Kidney epithelial cell (primary cell): ENCODE measurements at regions not wholly inside any gene's neighbourhood (a gene's known extent, or its start where the extent isn't known, plus 50 kb on each side); places are given as distances from the start of the nearest gene placed in this dataset.
"Not testable (repeated sequence)": the region's sequence is repeated elsewhere in the genome, so short reads cannot be mapped to it uniquely, and the experiment has no call there.

ENCODE experiments used
- DNase-seq: peaks from one replicate; pipeline ENCODE4 v3.0.0-alpha.2; 2010; ENCODE audit warnings: low read depth
- H3K27me3 ChIP-seq: 2 replicates; pipeline ENCODE4 v1.6.0; 2011; ENCODE audit warnings: low read length; ENCODE audit not compliant: control insufficient read depth, insufficient read depth
- H3K36me3 ChIP-seq: 2 replicates; pipeline ENCODE4 v1.5.1; 2011; ENCODE audit warnings: low read length; ENCODE audit not compliant: control insufficient read depth, insufficient read depth
- H3K4me3 ChIP-seq: 2 replicates; pipeline ENCODE4 v1.5.1; 2011; ENCODE audit warnings: low read depth, mild to moderate bottlenecking, control low read depth, low read length
- CTCF ChIP-seq: IDR thresholded peaks from 2 replicates; pipeline ENCODE4 v1.5.1; 2011; ENCODE audit warnings: mild to moderate bottlenecking, moderate library complexity, low read length, control low read depth, inconsistent platforms; ENCODE audit not compliant: insufficient read depth, poor library complexity, severe bottlenecking

DNA sequence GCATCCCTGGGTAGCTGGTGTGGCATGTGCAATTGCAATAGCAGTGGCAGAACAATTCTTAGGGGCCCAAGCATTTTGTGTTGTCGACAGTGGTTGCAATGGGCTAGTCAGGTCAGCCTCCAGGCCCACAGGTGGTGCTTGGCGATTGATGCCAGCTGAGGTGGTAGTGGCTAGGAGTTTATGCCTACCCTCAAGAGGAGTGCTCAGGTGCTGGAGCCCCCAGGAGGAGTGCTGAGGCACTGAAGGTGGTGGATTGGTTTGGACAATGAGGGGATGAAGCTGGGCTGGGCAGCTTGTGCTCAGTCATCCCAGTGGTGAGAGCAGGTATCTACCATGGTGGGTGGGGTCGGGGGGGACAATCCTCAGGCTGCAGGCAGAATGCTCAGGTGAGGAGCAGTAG is 877.9 kb upstream of the TMEFF2 start:
- Histone ChIP-seq H3K4me3 (no peak overlapping the region), H3K36me3 (no peaks in the 10 kb centered on the region), H3K27me3 (no peaks in the 10 kb centered on the region)
- TF ChIP-seq CTCF: no peak
- DNase-seq: no peak

- not testable (repeated sequence) for H3K36me3 ChIP-seq, H3K27me3 ChIP-seq, H3K4me3 ChIP-seq, DNase-seq
Measured at GRCh38 chr2:193025556-193025955, 830.8 kb upstream of the TMEFF2 start.

- H3K36me3 ChIP-seq: no peaks in the 10 kb centered on the region
- no peaks in the 10 kb centered on the region for H3K27me3 ChIP-seq
- no peak overlapping the region for H3K4me3 ChIP-seq
- no peak for TF ChIP-seq CTCF
- no peak for DNase-seq
Measured at GRCh38 chr2:193024791-193025190, 830.1 kb upstream of the TMEFF2 start.

DNA sequence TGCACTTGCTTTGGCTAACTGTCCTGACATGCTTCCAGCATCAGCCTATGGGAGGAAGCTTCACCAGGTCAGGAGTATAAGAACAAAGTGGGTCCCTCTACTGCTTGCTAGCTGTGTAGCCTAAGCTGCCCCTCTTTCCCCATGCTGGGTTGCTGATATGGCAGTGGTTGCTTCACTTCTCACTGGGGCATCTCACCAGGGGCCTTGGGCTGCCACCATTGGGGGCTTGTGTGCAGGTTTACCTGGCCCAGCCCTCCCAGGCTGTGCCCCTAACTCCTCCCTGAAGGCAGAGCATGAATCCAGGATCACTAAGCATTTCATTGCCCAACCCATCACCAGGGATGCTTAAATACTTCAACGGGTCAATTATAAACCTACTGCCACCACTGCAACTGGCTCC is 817.1 kb upstream of the TMEFF2 start:
- DNase-seq: no peak
- H3K36me3 ChIP-seq: no peaks in the 10 kb centered on the region
- no peak for TF ChIP-seq CTCF
- no peak overlapping the region for H3K4me3 ChIP-seq
- no peaks in the 10 kb centered on the region for H3K27me3 ChIP-seq

DNA sequence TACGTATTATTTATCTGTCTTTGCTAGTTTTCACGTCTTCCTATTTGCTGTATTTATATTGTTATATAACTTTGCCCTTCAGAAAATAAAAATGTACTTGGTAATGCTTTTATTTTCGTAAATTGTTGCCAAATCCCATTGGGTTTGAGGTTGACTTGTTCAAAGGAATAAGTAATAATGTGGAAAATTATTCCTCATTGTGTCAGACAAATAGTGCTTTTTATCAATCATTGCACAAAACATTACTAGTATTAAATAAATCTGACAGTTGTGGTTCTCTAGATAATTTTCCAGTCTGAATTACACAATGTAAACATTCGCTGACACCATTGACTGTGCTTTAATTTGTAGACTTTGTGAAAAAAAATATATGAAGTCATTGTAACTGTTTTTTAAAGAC is 798.3 kb upstream of the TMEFF2 start:
- no peak for DNase-seq
- Histone ChIP-seq H3K4me3 (no peak overlapping the region), H3K36me3 (no peaks in the 10 kb centered on the region), H3K27me3 (no peaks in the 10 kb centered on the region)
- no peak for TF ChIP-seq CTCF

GRCh38 chr2:192983173-192983572 is 788.4 kb upstream of the TMEFF2 start:
- no peak for TF ChIP-seq CTCF
- no peak overlapping the region for H3K4me3 ChIP-seq
- H3K27me3 ChIP-seq: no peaks in the 10 kb centered on the region
- DNase-seq: no peak
- H3K36me3 ChIP-seq: no peaks in the 10 kb centered on the region
